ENCODE measurements at regions not wholly inside any gene's neighbourhood (a gene's known extent, or its start where the extent isn't known, plus 50 kb on each side); places are given as distances from the start of the nearest gene placed in this dataset.

DNA sequence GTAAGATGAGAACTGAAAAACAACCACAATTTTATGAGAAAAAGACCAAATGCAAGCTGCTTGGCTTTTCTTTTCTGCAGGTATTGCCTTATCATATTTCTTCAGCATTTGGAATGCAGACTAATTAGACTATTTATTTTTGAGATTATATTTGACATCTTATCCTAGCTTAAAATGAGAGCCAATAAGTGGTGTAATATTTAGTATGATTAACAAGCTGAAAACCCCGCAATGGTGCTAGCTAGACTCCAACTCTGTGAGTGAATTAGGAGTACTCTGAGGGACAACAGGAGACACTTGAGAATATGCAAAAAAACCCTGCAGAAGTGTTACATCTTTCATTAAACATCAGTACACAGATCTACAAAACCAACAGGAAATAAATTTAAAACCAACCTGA is 180.3 kb upstream of the MEOX2 start:
- CTCF ChIA-PET = no interaction called here
- TF ChIP-seq, protein P1, sequence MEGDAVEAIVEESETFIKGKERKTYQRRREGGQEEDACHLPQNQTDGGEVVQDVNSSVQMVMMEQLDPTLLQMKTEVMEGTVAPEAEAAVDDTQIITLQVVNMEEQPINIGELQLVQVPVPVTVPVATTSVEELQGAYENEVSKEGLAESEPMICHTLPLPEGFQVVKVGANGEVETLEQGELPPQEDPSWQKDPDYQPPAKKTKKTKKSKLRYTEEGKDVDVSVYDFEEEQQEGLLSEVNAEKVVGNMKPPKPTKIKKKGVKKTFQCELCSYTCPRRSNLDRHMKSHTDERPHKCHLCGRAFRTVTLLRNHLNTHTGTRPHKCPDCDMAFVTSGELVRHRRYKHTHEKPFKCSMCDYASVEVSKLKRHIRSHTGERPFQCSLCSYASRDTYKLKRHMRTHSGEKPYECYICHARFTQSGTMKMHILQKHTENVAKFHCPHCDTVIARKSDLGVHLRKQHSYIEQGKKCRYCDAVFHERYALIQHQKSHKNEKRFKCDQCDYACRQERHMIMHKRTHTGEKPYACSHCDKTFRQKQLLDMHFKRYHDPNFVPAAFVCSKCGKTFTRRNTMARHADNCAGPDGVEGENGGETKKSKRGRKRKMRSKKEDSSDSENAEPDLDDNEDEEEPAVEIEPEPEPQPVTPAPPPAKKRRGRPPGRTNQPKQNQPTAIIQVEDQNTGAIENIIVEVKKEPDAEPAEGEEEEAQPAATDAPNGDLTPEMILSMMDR (IDR thresholded peaks at IDR 0.05; ENCODE audit: insufficient read depth, low read length, missing control alignments) = no peak
- POLR2A ChIA-PET = no interaction called here
- DNase-seq (ENCODE audit: low read depth, low spot score) = no peak
- no peak overlapping the region for H3K4me3 ChIP-seq (ENCODE audit: low read depth, low read length)

GRCh38 chr7:15864626-15864991 is 178.1 kb upstream of the MEOX2 start:
- no peak for DNase-seq (ENCODE audit: low read depth, low spot score)
- POLR2A ChIA-PET = no interaction called here
- TF ChIP-seq, protein P1 (IDR thresholded peaks at IDR 0.05; ENCODE audit: insufficient read depth, low read length, missing control alignments) = no peak
- CTCF ChIA-PET = no interaction called here
- no peak overlapping the region for H3K4me3 ChIP-seq (ENCODE audit: low read depth, low read length)

DNA sequence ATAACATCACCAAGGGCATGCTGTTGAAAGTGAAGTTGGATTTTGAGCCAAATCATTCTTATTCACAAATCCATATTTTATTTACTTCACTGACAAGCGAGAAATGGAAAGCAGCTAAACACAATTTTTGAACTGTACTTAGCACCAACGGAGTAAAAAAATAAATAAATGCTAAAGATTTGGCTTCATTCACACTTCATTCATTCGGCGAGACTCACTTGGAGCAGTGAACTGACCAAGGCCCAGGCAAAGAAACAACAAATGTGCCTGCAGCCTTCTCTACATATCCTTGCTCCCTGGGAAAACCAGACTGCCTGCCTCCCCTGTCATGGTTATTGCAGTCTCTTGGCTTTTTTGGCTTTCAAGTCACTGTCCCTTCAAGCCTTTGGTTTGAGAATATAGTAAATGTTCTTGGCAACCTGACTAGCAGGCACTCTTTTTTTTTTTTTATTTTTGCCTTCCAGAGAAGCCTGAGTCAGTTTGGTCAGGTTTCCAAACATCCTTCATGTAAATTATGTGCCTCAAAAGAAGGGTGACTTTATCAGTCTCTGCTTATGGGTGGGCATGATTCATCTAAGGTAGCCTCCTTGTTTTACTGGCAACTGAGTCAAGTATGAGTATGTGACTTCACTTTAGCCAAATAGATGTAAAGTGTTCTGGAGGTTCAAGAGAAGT is 177.6 kb upstream of the MEOX2 start:
- TF ChIP-seq, protein P1 (IDR thresholded peaks at IDR 0.05; ENCODE audit: insufficient read depth, low read length, missing control alignments) = no peak
- DNase-seq (ENCODE audit: low read depth, low spot score) = no peak
- CTCF ChIA-PET = no interaction called here
- H3K4me3 ChIP-seq (ENCODE audit: low read depth, low read length) = no peak overlapping the region
- POLR2A ChIA-PET = no interaction called here

DNA sequence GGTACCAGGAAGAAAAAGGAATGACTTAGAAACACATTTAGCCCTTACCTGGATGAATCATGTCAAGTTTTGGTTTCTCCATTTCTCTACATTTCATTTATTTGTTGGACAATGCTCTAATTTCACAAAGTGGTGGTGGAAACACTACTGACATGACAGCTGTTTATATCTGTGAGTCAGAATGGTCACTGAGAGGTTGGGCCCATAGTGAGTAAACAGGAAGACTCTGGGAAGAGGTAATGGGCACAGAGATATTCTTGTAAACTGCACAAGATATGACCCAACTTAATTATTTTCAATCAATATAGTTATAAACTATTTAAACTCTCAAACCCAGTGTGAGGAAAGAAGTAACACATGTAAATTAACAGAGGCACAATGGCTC is 176.3 kb upstream of the MEOX2 start:
- TF ChIP-seq, protein P1 (IDR thresholded peaks at IDR 0.05; ENCODE audit: insufficient read depth, low read length, missing control alignments) = no peak
- ChIA-PET POLR2A (no interaction called here), CTCF (interaction anchor here (0.7 kb wide), 1 partner anchor 50 kb away, joined by 4 read pairs; no protein-coding TSS in a partner anchor)
- H3K4me3 ChIP-seq (ENCODE audit: low read depth, low read length) = no peak overlapping the region
- DNase-seq (ENCODE audit: low read depth, low spot score) = no peak

DNA sequence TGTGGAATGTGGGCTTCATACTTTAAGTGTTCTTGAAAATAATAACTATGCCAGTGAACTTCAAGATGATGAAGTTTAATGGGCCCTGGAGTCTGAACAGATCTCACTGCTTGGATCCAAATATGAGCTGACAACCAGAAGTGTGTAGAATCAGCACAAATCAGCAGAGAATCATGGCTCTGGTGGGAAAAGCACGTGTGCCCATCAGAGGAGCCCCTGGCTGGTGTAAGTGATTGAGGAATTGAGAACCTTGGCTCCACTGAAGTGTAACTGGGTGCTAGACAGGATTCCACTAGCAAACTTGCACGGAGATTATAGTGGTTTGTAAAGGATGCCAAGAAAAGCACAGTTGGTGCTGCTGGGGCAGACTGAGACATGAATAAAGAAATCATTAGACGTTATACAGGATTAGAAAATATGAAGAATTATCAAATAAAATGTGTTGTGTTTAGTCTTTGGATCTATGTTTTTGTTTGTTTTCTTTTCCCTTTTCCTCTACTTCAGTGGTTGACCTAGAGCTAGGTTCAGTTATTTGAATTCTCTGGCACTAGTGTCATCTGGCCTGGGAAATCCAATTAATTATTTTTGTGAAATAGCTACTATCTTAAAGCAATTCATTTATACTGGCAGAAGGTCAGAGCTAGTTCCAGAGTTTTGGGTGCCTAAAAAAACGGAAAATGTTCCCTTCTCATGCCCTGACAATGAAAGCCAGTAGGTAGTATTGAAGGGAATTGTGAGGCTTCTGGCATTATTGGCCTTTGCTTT is 175.7 kb upstream of the MEOX2 start:
- TF ChIP-seq, protein P1 (IDR thresholded peaks at IDR 0.05; ENCODE audit: insufficient read depth, low read length, missing control alignments) = no peak
- DNase-seq (ENCODE audit: low read depth, low spot score) = no peak
- POLR2A ChIA-PET = no interaction called here
- no peak overlapping the region for H3K4me3 ChIP-seq (ENCODE audit: low read depth, low read length)
- CTCF ChIA-PET = interaction anchor here (0.7 kb wide), 1 partner anchor 50 kb away, joined by 4 read pairs; no protein-coding TSS in a partner anchor

- TF ChIP-seq, protein P1 (IDR thresholded peaks at IDR 0.05; ENCODE audit: insufficient read depth, low read length, missing control alignments) = no peak
- no peak for DNase-seq (ENCODE audit: low read depth, low spot score)
- POLR2A ChIA-PET = no interaction called here
- no peak overlapping the region for H3K4me3 ChIP-seq (ENCODE audit: low read depth, low read length)
- CTCF ChIA-PET = no interaction called here
These were observed 173.9 kb upstream of the MEOX2 start for GRCh38 chr7:15860264-15860949.
